ENCODE measurements at regions not wholly inside any gene's neighbourhood (a gene's known extent, or its start where the extent isn't known, plus 50 kb on each side); places are given as distances from the start of the nearest gene placed in this dataset.

- Mint-ChIP-seq H3K27ac (no peak overlapping the region), H3K27me3 (ENCODE audit: low read depth, poor library complexity) (peaks cover 7% of the 10 kb centered on the region)
- TF ChIP-seq CTCF (IDR thresholded peaks at IDR 0.05) = no peak
Observed at GRCh38 chr9:86821006-86821845, 126.1 kb downstream of the GAS1 start.

GRCh38 chr9:86819552-86819951 lies 127.8 kb downstream of the GAS1 start:
- Mint-ChIP-seq H3K27ac (no peak overlapping the region), H3K9me3 (peaks cover 49% of the 10 kb centered on the region), H3K4me1 (peaks cover 26% of the 10 kb centered on the region), H3K27me3 (ENCODE audit: low read depth, poor library complexity) (peaks cover 7% of the 10 kb centered on the region), H3K36me3 (ENCODE audit: low read depth) (peaks cover 9% of the 10 kb centered on the region), H3K4me3 (no peak overlapping the region)
- no peak for TF ChIP-seq CTCF (IDR thresholded peaks at IDR 0.05)
- DNase-seq = no peak

More at GRCh38 chr9:86821006-86821845, 126.1 kb downstream of the GAS1 start:
- H3K36me3 Mint-ChIP-seq (ENCODE audit: low read depth) = peaks cover 9% of the 10 kb centered on the region
- DNase-seq = no peak
- peaks cover 60% of the 10 kb centered on the region for H3K9me3 Mint-ChIP-seq
- peaks cover 26% of the 10 kb centered on the region for H3K4me1 Mint-ChIP-seq
- H3K4me3 Mint-ChIP-seq = no peak overlapping the region

DNA sequence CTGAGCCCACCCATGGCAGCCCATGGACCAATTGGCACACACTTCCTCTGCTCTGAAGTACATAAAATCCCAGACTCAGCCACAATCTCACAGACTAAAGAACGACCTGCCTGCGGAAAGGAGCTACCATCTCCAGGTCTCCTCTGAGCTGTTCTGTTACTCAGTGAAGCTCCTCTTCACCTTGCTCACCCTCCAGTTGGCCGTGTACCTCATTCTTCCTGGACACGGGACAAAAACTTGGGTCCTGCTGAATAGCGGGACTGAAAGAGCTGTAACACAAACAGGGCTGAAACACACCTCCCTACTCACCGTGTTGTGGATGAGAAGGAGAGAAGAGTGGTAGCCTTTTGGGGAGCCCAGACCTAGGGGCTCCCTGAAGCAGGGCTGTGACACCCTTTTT lies 128.7 kb downstream of the GAS1 start:
- Mint-ChIP-seq H3K27me3 (ENCODE audit: low read depth, poor library complexity) (no peaks in the 10 kb centered on the region), H3K4me3 (no peak overlapping the region), H3K27ac (no peak overlapping the region), H3K9me3 (peaks cover 41% of the 10 kb centered on the region), H3K36me3 (ENCODE audit: low read depth) (peaks cover 9% of the 10 kb centered on the region), H3K4me1 (peaks cover 32% of the 10 kb centered on the region)
- no peak for TF ChIP-seq CTCF (IDR thresholded peaks at IDR 0.05)
- DNase-seq = no peak

- H3K4me1 Mint-ChIP-seq = peaks cover 29% of the 10 kb centered on the region
- no peak overlapping the region for H3K4me3 Mint-ChIP-seq
- no peak overlapping the region for H3K27ac Mint-ChIP-seq
- H3K27me3 Mint-ChIP-seq (ENCODE audit: low read depth, poor library complexity) = no peaks in the 10 kb centered on the region
- no peak for DNase-seq
- no peak for TF ChIP-seq CTCF (IDR thresholded peaks at IDR 0.05)
- H3K36me3 Mint-ChIP-seq (ENCODE audit: low read depth) = no peaks in the 10 kb centered on the region
- H3K9me3 Mint-ChIP-seq = peaks cover 23% of the 10 kb centered on the region
Observed at GRCh38 chr9:86816868-86817267, 130.4 kb downstream of the GAS1 start.

DNA sequence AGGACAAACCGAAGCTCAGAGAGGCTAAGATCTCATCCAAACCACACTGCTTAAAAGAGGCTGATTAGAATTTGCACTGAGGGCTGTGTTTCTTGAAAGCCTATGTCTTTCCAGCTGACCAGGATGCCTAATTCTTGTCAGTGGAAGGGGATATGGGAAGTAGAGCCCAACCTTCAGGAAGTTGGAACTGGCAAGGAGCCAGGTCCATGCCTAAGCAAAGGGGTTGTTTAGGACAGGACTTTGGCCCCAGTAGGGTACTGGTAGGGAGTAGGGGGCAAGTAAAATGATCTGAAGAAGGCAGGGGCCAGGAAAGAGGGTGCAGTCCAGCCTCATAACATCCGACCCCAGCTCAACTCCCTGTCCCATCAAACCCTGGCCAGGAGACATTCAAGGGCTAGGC lies 130.9 kb downstream of the GAS1 start:
- no peak overlapping the region for H3K27ac Mint-ChIP-seq
- peaks cover 24% of the 10 kb centered on the region for H3K4me1 Mint-ChIP-seq
- no peaks in the 10 kb centered on the region for H3K36me3 Mint-ChIP-seq (ENCODE audit: low read depth)
- no peak for DNase-seq
- H3K27me3 Mint-ChIP-seq (ENCODE audit: low read depth, poor library complexity) = no peaks in the 10 kb centered on the region
- no peak overlapping the region for H3K4me3 Mint-ChIP-seq
- peaks cover 23% of the 10 kb centered on the region for H3K9me3 Mint-ChIP-seq
- no peak for TF ChIP-seq CTCF (IDR thresholded peaks at IDR 0.05)

GRCh38 chr9:86812616-86813015 lies 134.7 kb downstream of the GAS1 start:
- Mint-ChIP-seq H3K9me3 (peaks cover 3% of the 10 kb centered on the region), H3K4me1 (peaks cover 29% of the 10 kb centered on the region), H3K27ac (no peak overlapping the region), H3K4me3 (no peak overlapping the region), H3K36me3 (ENCODE audit: low read depth) (no peaks in the 10 kb centered on the region), H3K27me3 (ENCODE audit: low read depth, poor library complexity) (no peaks in the 10 kb centered on the region)
- DNase-seq = no peak
- no peak for TF ChIP-seq CTCF (IDR thresholded peaks at IDR 0.05)

Data from nephron progenitor cell (in vitro differentiated cells).